Ovary (tissue), 3 donors: ENCODE measurements at regions not wholly inside any gene's neighbourhood (a gene's known extent, or its start where the extent isn't known, plus 50 kb on each side); places are given as distances from the start of the nearest gene placed in this dataset.

Source experiments
- CTCF ChIP-seq, 3 donors: fragments of 450-650 bp in 2 of 3; fragments of 200-600 bp in 1 of 3; IDR thresholded peaks; one replicate each; pipeline versions ENCODE4 v1.5.1 to v1.8.0; 2016 to 2022; ENCODE audit warnings: antibody characterized with exemption in 3 of 3, mild to moderate bottlenecking in 1 of 3
- POLR2A ChIP-seq: fragments of 450-650 bp; IDR thresholded peaks from one replicate; pipeline ENCODE4 v1.6.1; 2017; ENCODE audit warnings: antibody characterized with exemption, mild to moderate bottlenecking, moderate library complexity
- donor health status: DM: no; HTN: no; CAD: no.

DNA sequence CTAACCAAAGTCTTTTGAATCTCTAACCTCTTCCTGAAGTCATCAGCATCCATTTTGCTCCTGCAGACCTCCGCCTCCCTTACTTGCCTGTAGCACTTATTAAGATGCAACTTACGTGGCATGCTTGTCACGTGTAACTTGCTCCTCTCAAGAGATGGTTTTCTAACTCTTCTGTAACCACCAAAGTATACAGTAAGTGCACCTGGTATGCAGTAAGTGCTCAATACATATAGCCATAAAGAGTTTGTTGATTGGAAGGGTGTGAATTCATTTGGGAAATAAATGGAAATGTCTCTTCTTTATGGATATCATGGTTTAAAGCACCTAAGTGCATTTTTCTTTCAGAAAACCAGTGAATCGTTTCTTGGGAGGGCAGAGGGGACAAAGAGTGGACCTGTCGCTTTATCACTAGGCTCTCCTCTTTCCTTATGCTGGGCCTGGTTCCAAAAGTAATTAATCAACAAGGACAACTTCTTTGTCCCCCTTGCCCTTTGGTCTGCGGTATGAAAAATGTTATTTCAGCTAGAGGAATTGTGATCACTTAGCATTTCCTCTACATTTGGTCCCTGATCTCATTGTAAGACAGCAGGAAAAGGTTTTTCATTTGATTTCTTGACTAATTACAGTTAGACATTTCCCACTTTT lies 370.0 kb upstream of the SPRED2 start:
- TF ChIP-seq CTCF (IDR thresholded peaks at IDR 0.05) = no peak
- TF ChIP-seq POLR2A = no peak
